GM12874 (cell line): ENCODE measurements at regions not wholly inside any gene's neighbourhood (a gene's known extent, or its start where the extent isn't known, plus 50 kb on each side); places are given as distances from the start of the nearest gene placed in this dataset.

Experiments used
- TF ChIP-seq, protein P1 (sequence below): IDR thresholded peaks from 2 replicates; pipeline ENCODE4 v1.5.1; 2011; ENCODE audit warnings: low read depth, mild to moderate bottlenecking, control low read depth, low read length, moderate library complexity; ENCODE audit not compliant: insufficient read depth

DNA sequence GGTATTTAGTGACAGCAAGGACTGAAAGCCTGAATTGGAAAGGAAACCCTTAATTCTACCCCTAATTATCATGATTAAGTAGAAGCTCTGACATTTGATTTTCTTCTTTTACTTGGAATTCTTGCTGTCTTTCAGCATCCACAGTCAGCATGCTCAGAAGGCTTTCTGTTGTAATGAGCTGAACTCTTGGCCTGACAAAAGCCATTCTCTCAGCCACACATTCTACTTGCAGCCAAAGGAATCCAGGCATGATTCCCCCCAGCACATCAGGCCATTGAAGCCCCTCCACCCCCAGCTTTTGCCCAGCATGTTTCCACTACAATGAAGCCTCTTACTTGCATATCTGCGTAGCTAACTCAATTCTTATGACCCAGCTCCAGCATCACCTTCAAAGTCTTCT lies 94.3 kb upstream of the FRMD4A start:
- TF ChIP-seq, protein P1, sequence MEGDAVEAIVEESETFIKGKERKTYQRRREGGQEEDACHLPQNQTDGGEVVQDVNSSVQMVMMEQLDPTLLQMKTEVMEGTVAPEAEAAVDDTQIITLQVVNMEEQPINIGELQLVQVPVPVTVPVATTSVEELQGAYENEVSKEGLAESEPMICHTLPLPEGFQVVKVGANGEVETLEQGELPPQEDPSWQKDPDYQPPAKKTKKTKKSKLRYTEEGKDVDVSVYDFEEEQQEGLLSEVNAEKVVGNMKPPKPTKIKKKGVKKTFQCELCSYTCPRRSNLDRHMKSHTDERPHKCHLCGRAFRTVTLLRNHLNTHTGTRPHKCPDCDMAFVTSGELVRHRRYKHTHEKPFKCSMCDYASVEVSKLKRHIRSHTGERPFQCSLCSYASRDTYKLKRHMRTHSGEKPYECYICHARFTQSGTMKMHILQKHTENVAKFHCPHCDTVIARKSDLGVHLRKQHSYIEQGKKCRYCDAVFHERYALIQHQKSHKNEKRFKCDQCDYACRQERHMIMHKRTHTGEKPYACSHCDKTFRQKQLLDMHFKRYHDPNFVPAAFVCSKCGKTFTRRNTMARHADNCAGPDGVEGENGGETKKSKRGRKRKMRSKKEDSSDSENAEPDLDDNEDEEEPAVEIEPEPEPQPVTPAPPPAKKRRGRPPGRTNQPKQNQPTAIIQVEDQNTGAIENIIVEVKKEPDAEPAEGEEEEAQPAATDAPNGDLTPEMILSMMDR, result no peak

DNA sequence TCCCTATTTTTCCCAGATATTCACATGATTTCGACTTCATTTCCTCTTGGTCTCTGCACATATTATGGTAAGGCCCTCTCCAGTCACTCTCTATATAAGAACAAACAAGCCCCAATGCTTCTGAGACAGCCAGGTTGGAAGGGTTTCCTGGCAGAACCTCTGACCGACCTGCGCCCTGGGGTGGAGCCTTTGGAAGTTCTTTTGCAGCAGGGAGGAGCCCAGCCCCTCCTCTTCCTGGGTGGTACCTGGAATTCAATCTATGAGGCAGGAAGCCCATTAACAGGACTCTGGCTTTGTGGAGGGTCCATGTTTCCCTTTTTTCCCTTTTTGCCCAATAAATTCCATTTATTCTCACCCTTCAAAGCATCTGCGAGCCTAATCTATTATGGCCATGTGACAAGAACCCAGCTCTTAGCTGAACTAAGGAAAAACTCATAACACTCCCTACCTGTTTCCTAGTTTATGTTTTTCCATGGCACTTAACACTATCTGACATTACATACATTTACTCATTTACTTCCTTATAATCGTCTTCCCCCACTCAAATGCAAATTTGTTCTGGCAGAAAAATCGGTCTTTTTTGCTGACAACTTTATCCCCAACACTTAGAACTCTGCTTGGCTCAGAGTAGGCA lies 92.5 kb upstream of the FRMD4A start:
- TF ChIP-seq, protein P1, result no peak

GRCh38 chr10:14422431-14422830 lies 91.7 kb upstream of the FRMD4A start:
- TF ChIP-seq, protein P1, result no peak

GRCh38 chr10:14421941-14422340 lies 91.2 kb upstream of the FRMD4A start:
- TF ChIP-seq, protein P1, result no peak

DNA sequence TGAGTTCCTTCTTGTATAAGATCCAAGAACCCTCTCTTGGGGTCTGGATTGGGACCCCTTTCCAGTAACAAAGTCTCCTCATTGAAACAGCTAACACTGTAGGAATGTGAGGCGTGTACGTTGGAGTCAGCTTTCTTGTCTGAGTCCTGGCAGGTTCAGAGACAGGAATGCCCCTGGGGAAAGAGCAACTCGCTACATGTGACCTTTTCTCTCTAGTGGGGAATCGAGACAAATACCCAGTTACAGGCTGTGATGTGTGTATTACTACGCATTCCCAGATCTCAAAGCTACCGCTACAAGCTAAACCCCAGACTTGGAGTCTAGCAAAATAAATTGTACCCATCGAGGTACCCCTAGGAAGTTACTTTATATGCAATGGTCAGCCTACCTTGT lies 85.6 kb upstream of the FRMD4A start:
- TF ChIP-seq, protein P1, result no peak

- TF ChIP-seq, protein P1, result no peak
Observed at GRCh38 chr10:14415676-14416307, 85.1 kb upstream of the FRMD4A start.

DNA sequence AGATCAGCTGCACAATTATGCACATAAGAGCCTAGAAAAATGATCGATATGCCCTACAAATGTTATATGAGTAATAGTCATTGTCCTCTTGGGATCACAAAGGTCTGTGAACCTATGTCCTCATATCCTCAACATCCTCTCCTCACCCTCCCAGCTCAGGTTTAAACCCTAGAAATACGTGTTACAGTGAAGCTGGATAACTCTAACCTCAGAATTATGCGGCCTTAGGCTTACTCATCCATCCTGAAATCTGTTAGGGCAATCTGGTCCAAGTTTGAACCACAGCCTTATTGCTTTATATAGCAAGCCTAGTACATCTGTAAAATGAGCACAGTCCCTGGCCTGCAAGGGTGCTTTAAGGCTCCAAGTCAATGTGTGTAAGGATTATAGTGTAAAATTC lies 84.2 kb upstream of the FRMD4A start:
- TF ChIP-seq, protein P1, result no peak
